ENCODE measurements at regions not wholly inside any gene's neighbourhood (a gene's known extent, or its start where the extent isn't known, plus 50 kb on each side); places are given as distances from the start of the nearest gene placed in this dataset.

DNA sequence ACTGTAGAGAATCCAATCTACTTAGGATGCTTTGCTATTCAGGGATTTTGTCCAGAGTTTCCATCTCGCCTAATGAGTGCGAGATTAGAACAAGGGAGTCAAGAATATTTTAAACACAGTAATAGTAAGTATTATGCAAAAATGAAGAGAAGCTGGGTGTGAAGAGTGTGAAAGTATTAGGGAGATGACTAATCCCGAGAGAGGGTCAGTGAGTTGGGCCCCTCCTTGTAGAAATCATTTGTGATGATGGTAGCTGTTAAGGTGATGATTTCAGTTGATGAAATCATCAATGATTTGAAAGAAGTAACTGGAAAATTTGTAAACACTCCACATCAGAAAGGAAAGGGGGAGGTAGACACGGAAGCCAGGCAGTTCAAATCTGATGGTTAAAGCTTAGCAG is 478.9 kb upstream of the MGAT4C start:
- no peak overlapping the region for H3K27ac ChIP-seq
- no peaks in the 10 kb centered on the region for H3K4me1 ChIP-seq
- TF ChIP-seq POLR2A (IDR thresholded peaks at IDR 0.05) (no peak), EP300 (IDR thresholded peaks at IDR 0.05; ENCODE audit: low read depth) (no peak), POLR2AphosphoS5 (IDR thresholded peaks at IDR 0.05) (no peak)
- TF ChIP-seq, protein P1, sequence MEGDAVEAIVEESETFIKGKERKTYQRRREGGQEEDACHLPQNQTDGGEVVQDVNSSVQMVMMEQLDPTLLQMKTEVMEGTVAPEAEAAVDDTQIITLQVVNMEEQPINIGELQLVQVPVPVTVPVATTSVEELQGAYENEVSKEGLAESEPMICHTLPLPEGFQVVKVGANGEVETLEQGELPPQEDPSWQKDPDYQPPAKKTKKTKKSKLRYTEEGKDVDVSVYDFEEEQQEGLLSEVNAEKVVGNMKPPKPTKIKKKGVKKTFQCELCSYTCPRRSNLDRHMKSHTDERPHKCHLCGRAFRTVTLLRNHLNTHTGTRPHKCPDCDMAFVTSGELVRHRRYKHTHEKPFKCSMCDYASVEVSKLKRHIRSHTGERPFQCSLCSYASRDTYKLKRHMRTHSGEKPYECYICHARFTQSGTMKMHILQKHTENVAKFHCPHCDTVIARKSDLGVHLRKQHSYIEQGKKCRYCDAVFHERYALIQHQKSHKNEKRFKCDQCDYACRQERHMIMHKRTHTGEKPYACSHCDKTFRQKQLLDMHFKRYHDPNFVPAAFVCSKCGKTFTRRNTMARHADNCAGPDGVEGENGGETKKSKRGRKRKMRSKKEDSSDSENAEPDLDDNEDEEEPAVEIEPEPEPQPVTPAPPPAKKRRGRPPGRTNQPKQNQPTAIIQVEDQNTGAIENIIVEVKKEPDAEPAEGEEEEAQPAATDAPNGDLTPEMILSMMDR (IDR thresholded peaks at IDR 0.05): no peak
- no peaks in the 10 kb centered on the region for H3K36me3 ChIP-seq
- no peaks in the 10 kb centered on the region for H3K9me3 ChIP-seq
- H3K4me3 ChIP-seq: no peak overlapping the region
- in situ Hi-C loops (cut with MboI; ENCODE audit: low pct_ligation_motif_present in 1 of 4, low pct_unique_long_range_greater_than_20kb in 1 of 4, low sequenced_read_pairs in 3 of 4) (no loop called here), intact Hi-C loops (cut with DNase I; ENCODE audit: low total_unique reads) (no loop called here)
- DNase-seq: no peak
- H3K27me3 ChIP-seq: no peaks in the 10 kb centered on the region
- WGBS, 2 donors (ENCODE audit: low coverage in 1 of 2): 74 to 78% methylated on average over 4 of the region's 4 CpGs

DNA sequence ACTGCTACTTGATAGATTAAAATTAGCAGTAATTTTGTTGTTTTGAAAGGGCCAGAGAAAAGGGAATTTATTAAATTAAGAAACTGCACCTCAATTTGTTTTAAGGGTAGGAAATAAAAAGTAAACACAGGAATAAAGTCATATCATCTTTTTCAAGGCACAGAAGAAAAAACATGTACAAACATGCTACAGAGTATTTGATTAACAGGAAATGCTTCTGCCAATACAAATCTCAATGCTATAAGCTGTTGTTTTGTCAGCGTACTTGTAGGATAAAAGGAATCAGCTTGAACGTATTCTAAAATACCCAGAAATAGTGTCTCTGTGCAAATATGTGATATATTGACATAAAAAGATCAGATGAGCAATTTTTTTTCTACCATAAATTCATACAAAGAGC is 474.0 kb upstream of the MGAT4C start:
- in situ Hi-C loops (cut with MboI; ENCODE audit: low pct_ligation_motif_present in 1 of 4, low pct_unique_long_range_greater_than_20kb in 1 of 4, low sequenced_read_pairs in 3 of 4) (no loop called here), intact Hi-C loops (cut with DNase I; ENCODE audit: low total_unique reads) (no loop called here)
- 64 to 77% methylated on average over 2 of the region's 2 CpGs for WGBS, 2 donors (ENCODE audit: low coverage in 1 of 2)
- Histone ChIP-seq H3K4me1 (no peaks in the 10 kb centered on the region), H3K27ac (no peak overlapping the region), H3K27me3 (no peaks in the 10 kb centered on the region), H3K9me3 (no peaks in the 10 kb centered on the region), H3K36me3 (no peaks in the 10 kb centered on the region), H3K4me3 (no peak overlapping the region)
- no peak for TF ChIP-seq EP300 (IDR thresholded peaks at IDR 0.05; ENCODE audit: low read depth)
- TF ChIP-seq, protein P1 (IDR thresholded peaks at IDR 0.05): no peak
- no peak for TF ChIP-seq POLR2A (IDR thresholded peaks at IDR 0.05)
- no peak for DNase-seq

DNA sequence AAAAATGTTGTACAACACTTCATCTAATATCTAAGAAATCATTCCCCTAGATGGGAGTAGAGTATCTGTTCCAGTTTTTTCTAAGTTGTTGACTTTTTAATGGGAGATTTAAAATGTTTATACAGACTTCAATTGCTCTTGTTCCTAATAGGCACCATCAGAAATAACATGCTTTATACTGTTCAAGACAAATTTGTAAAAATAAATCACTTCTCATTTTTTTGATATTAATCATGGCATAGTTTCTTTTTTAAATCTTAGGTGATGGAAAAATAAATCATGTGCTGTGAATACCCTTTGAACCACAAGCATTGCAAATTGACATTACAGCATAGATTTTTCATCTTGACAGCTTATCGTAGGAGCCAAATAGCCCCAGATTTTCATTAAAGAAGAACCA is 473.5 kb upstream of the MGAT4C start:
- TF ChIP-seq POLR2AphosphoS5 (IDR thresholded peaks at IDR 0.05) (no peak), POLR2A (IDR thresholded peaks at IDR 0.05) (no peak), EP300 (IDR thresholded peaks at IDR 0.05; ENCODE audit: low read depth) (no peak)
- TF ChIP-seq, protein P1 (IDR thresholded peaks at IDR 0.05): no peak
- H3K27ac ChIP-seq: no peak overlapping the region
- H3K4me3 ChIP-seq: no peak overlapping the region
- H3K4me1 ChIP-seq: no peaks in the 10 kb centered on the region
- H3K36me3 ChIP-seq: no peaks in the 10 kb centered on the region
- H3K27me3 ChIP-seq: no peaks in the 10 kb centered on the region
- in situ Hi-C loops (cut with MboI; ENCODE audit: low pct_ligation_motif_present in 1 of 4, low pct_unique_long_range_greater_than_20kb in 1 of 4, low sequenced_read_pairs in 3 of 4) (no loop called here), intact Hi-C loops (cut with DNase I; ENCODE audit: low total_unique reads) (no loop called here)
- no peak for DNase-seq
- no peaks in the 10 kb centered on the region for H3K9me3 ChIP-seq
- 67 to 85% methylated on average over 1 of the region's 1 CpG for WGBS, 2 donors (ENCODE audit: low coverage in 1 of 2)

DNA sequence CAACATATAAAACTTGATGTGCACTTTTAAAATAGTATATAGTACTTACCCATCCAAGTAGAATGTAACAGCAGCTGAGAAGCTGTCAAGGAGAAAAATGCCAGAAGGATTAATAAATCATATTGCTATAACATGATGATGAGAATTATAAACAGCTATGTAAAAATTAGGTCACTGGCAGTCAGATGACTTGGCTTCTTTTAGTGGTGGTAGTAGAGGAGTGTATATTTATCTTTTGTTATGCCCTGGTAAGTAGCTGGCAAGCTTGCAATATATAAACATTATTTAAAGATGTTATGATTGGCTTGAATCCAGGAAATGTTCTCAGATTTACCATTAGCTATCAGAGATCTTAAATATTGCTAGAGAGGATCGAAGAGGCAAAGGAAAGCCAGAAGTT is 471.0 kb upstream of the MGAT4C start:
- Histone ChIP-seq H3K36me3 (no peaks in the 10 kb centered on the region), H3K27me3 (no peaks in the 10 kb centered on the region), H3K9me3 (no peaks in the 10 kb centered on the region), H3K4me3 (no peak overlapping the region), H3K4me1 (no peaks in the 10 kb centered on the region), H3K27ac (no peak overlapping the region)
- no peak for TF ChIP-seq POLR2A (IDR thresholded peaks at IDR 0.05)
- peak in 1 of 3 donors; percentile 14 for TF ChIP-seq POLR2AphosphoS5 (IDR thresholded peaks at IDR 0.05)
- DNase-seq: no peak
- intact Hi-C loops (cut with DNase I; ENCODE audit: low total_unique reads) (no loop called here), in situ Hi-C loops (cut with MboI; ENCODE audit: low pct_ligation_motif_present in 1 of 4, low pct_unique_long_range_greater_than_20kb in 1 of 4, low sequenced_read_pairs in 3 of 4) (no loop called here)
- 0 to 18% methylated on average over 1 of the region's 1 CpG for WGBS, 2 donors (ENCODE audit: low coverage in 1 of 2)

DNA sequence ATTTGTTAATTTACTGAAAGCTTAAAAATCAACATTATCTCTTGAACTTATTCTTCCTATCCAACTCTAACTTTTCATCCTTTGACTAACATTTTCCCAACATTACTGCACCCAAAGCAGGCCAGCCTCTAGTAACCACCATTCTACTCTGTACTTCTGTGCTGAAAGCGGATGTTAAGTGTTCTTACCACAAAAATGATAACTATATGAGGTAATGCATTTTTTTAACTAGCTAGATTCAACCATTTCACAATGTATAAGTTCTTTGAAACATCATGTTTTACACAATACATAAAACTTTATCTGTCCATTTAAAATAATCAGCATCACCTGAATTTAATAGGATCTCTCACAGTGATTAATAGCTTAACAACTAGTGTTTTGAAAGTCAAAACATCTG is 468.5 kb upstream of the MGAT4C start:
- in situ Hi-C loops (cut with MboI; ENCODE audit: low pct_ligation_motif_present in 1 of 4, low pct_unique_long_range_greater_than_20kb in 1 of 4, low sequenced_read_pairs in 3 of 4): no loop called here
- Histone ChIP-seq H3K36me3 (no peaks in the 10 kb centered on the region), H3K4me3 (no peak overlapping the region), H3K27ac (no peak overlapping the region), H3K27me3 (no peaks in the 10 kb centered on the region), H3K9me3 (no peaks in the 10 kb centered on the region), H3K4me1 (no peaks in the 10 kb centered on the region)
- WGBS, 2 donors (ENCODE audit: low coverage in 1 of 2): 68 to 73% methylated on average over 1 of the region's 1 CpG
- intact Hi-C loops (cut with DNase I; ENCODE audit: low total_unique reads): no loop called here
- no peak for DNase-seq
- no peak for TF ChIP-seq POLR2A (IDR thresholded peaks at IDR 0.05)
- no peak for TF ChIP-seq EP300 (IDR thresholded peaks at IDR 0.05; ENCODE audit: low read depth)
- TF ChIP-seq, protein P1 (IDR thresholded peaks at IDR 0.05): no peak
- TF ChIP-seq POLR2AphosphoS5 (IDR thresholded peaks at IDR 0.05): no peak

All from transverse colon (tissue), 4 donors.